ENCODE measurements at regions not wholly inside any gene's neighbourhood (a gene's known extent, or its start where the extent isn't known, plus 50 kb on each side); places are given as distances from the start of the nearest gene placed in this dataset.

GRCh38 chr9:11966786-11967185 is 726.4 kb upstream of the TYRP1 start:
- no peak for TF ChIP-seq CTCF (IDR thresholded peaks at IDR 0.05)
- no peak for TF ChIP-seq POLR2A (IDR thresholded peaks at IDR 0.05)
